Activated CD8-positive, alpha-beta T cell treated with anti-CD3 and anti-CD28 coated beads, Interleukin-2, amount 10 ng/mL, durations not matched to agents 7 days and 5 days (primary cell): ENCODE measurements at regions not wholly inside any gene's neighbourhood (a gene's known extent, or its start where the extent isn't known, plus 50 kb on each side); places are given as distances from the start of the nearest gene placed in this dataset.

Experiments used
- ATAC-seq: fragments of 150-1000 bp; cut with Tn5 transposase; one replicate; pipeline ENCODE4 v1.10.0; 2021; ENCODE audit warnings: moderate library complexity
- CTCF ChIA-PET: fragments of 350-600 bp; sonication (Branson Sonifier 250); formaldehyde crosslinking; loops from one replicate; lab custom pipeline; 2021; ENCODE audit warnings: antibody characterized with exemption; lab: Charles Lee
- POLR2A ChIA-PET: fragments of 350-600 bp; sonication (Branson Sonifier 250); formaldehyde crosslinking; loops from one replicate; lab custom pipeline; 2021; ENCODE audit warnings: antibody characterized with exemption; lab: Charles Lee
- DNase-seq: peaks from one replicate; pipeline ENCODE4 v3.0.0-alpha.2; 2020
- H3K27ac Mint-ChIP-seq: one replicate; pipeline ENCODE4 v1.8.0; 2021; ENCODE audit warnings: mild to moderate bottlenecking, mixed read lengths
- H3K27me3 Mint-ChIP-seq: one replicate; pipeline ENCODE4 v1.8.0; 2021; ENCODE audit warnings: low read depth, mixed read lengths
- H3K36me3 Mint-ChIP-seq: one replicate; pipeline ENCODE4 v1.8.0; 2021; ENCODE audit warnings: low read depth, mixed read lengths
- H3K4me1 Mint-ChIP-seq: one replicate; pipeline ENCODE4 v1.8.0; 2021; ENCODE audit warnings: low read depth, mixed read lengths
- H3K4me3 Mint-ChIP-seq: one replicate; pipeline ENCODE4 v1.8.0; 2021; ENCODE audit warnings: mild to moderate bottlenecking, mixed read lengths
- H3K9me3 Mint-ChIP-seq: one replicate; pipeline ENCODE4 v1.8.0; 2022; ENCODE audit warnings: mixed read lengths; ENCODE audit not compliant: insufficient read depth

- ATAC-seq (no peak), DNase-seq (no peak)
- Mint-ChIP-seq H3K27ac (no peak overlapping the region), H3K9me3 (no peaks in the 10 kb centered on the region), H3K27me3 (no peaks in the 10 kb centered on the region), H3K36me3 (no peaks in the 10 kb centered on the region), H3K4me1 (no peaks in the 10 kb centered on the region), H3K4me3 (no peak overlapping the region)
- POLR2A ChIA-PET: no interaction called here
- CTCF ChIA-PET: no interaction called here
Observed at GRCh38 chr3:26437678-26438077, 184.9 kb upstream of the LRRC3B start.

DNA sequence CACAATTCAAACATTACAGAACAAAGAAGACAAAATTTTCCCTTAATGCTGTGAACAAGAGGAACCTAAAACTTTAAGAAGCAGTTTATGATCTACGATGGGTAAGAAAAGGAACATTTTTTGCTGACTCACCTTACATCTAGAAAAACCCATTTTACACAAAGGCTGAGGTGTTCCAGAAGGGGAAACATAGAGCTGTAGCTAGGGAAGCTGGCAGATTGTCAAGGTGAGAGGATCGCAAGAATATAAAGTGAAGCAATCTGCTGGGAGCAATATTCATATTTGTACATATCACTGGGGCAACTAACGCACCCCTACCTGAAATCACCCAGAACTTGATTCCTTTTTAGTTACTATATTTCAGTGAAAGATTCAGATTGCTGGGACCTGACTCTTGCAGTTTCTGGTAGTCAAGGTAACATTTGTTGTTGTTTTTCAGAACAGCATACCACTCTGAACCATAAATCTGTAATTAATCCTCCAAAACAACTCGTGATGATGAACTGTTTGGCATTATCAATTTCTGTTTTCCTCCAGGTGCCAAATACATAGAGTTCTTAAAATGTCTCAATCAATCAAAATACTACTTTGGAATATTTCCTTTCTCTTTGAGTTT, 184.1 kb upstream of the LRRC3B start:
- Mint-ChIP-seq H3K27me3 (no peaks in the 10 kb centered on the region), H3K27ac (no peak overlapping the region), H3K36me3 (no peaks in the 10 kb centered on the region), H3K9me3 (no peaks in the 10 kb centered on the region), H3K4me3 (no peak overlapping the region), H3K4me1 (no peaks in the 10 kb centered on the region)
- ChIA-PET POLR2A (no interaction called here), CTCF (no interaction called here)
- no peak for DNase-seq
- ATAC-seq: no peak

DNA sequence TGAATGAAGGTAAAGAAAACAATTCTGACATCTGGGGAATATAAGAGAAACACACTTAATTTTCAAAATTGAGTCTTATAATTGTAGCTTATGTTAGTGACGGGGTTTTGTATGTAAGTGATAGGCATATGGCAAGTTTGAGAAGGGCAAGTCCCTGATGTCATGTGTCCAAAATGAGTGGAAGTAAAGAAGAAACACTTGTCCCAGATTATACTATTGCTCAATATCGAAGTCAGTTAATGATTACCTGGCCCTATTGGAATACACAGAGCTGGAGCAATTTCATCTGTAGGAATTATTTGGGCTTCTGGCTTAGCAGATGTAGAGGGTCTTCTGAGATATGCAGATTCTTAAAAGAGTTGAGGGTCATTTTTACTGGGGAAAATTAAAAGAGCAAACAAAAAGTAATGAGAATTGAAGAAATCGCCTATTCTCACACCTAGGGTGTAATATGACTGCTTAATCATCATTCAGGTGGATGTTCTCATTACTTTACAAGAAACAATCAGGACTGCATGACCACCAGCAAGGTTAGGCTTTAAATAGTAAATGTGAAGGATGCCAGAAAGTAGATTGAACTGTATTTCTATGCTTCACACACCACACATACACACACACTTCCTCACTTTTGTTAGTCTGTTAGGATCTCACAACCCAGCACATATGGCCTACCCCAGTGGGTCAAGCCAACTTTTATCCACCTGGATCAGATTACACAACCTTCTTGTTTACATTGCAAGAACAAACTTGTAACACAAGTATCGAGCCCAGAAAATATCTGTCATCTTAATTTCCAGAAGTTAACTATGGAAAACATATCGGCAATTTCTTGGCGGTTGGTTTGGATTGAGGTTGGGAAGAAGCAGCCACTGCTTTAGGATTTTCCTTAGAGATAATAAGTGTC, 183.3 kb upstream of the LRRC3B start:
- POLR2A ChIA-PET: no interaction called here
- no peaks in the 10 kb centered on the region for H3K9me3 Mint-ChIP-seq
- no peaks in the 10 kb centered on the region for H3K27me3 Mint-ChIP-seq
- no peaks in the 10 kb centered on the region for H3K36me3 Mint-ChIP-seq
- no peak overlapping the region for H3K27ac Mint-ChIP-seq
- H3K4me1 Mint-ChIP-seq: no peaks in the 10 kb centered on the region
- CTCF ChIA-PET: no interaction called here
- ATAC-seq (no peak), DNase-seq (no peak)
- H3K4me3 Mint-ChIP-seq: no peak overlapping the region

DNA sequence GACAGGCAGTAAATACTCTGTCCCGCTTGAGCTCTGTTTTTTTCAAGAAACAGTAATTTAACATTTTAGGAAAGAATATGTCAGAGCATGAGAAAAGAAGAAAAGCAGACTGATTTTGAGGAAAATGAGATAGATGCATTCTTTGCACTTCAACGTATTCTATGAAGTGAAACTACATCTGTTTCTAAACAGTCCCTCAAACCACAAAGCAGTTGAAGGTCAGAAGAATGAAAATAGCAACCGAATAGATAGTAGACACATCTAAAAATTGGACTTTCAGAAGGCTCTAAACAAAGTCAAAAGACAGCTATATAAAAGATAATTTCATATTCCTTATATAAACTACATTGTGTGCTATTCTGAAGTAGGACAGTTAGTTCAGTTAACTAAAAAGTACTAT, 172.6 kb upstream of the LRRC3B start:
- Mint-ChIP-seq H3K27me3 (no peaks in the 10 kb centered on the region), H3K9me3 (peaks cover 3% of the 10 kb centered on the region), H3K36me3 (no peaks in the 10 kb centered on the region), H3K4me3 (no peak overlapping the region), H3K4me1 (no peaks in the 10 kb centered on the region), H3K27ac (no peak overlapping the region)
- ChIA-PET CTCF (no interaction called here), POLR2A (no interaction called here)
- no peak for DNase-seq
- no peak for ATAC-seq

DNA sequence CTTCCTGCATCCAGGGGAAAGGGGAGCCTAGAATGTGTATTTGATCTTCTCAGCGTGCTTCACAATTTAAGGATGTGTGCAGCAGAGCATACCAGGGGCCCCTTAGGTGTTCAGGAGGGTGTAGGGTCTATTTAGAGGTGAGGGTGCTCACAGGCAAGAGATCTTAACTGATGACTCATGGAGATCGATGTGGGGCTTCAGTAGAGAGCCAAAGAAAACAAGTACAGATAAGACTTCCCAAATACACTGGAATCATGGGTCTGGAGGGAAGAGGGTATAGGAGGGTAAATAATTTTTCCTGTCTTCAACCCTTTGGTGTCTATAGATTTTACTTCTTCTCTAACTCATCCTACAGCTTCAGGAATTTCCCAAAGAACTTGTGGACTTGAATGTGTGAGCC, 170.2 kb upstream of the LRRC3B start:
- ATAC-seq: no peak
- DNase-seq: no peak
- ChIA-PET POLR2A (no interaction called here), CTCF (no interaction called here)
- no peak overlapping the region for H3K27ac Mint-ChIP-seq
- H3K9me3 Mint-ChIP-seq: peaks cover 3% of the 10 kb centered on the region
- H3K4me3 Mint-ChIP-seq: no peak overlapping the region
- no peaks in the 10 kb centered on the region for H3K4me1 Mint-ChIP-seq
- H3K27me3 Mint-ChIP-seq: no peaks in the 10 kb centered on the region
- no peaks in the 10 kb centered on the region for H3K36me3 Mint-ChIP-seq

GRCh38 chr3:26460985-26461384, 161.6 kb upstream of the LRRC3B start:
- DNase-seq (no peak), ATAC-seq (no peak)
- no peak overlapping the region for H3K4me3 Mint-ChIP-seq
- H3K9me3 Mint-ChIP-seq: no peaks in the 10 kb centered on the region
- no peaks in the 10 kb centered on the region for H3K27me3 Mint-ChIP-seq
- no peaks in the 10 kb centered on the region for H3K36me3 Mint-ChIP-seq
- H3K4me1 Mint-ChIP-seq: no peaks in the 10 kb centered on the region
- ChIA-PET CTCF (no interaction called here), POLR2A (no interaction called here)
- no peak overlapping the region for H3K27ac Mint-ChIP-seq

DNA sequence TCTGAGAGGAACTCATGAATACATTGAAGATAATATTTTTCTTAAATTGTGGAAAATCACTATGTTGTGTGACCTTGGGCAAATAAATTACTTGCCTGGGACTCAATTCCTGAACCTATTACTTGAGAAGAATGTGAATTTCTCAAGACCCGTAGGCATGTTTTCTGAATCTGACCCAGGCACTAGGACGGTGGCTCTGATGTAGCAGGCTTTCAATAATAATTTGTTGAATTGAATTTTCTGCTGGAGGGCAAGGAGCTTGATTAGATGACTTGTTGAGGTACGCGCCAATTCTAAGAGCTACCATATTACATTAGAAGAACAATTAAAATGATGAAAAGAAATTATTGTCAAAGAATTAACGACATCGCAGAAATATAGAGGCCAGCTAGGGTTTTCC, 150.2 kb upstream of the LRRC3B start:
- no peak overlapping the region for H3K27ac Mint-ChIP-seq
- ChIA-PET POLR2A (no interaction called here), CTCF (no interaction called here)
- no peak overlapping the region for H3K4me3 Mint-ChIP-seq
- no peaks in the 10 kb centered on the region for H3K4me1 Mint-ChIP-seq
- H3K36me3 Mint-ChIP-seq: no peaks in the 10 kb centered on the region
- H3K9me3 Mint-ChIP-seq: peaks cover 19% of the 10 kb centered on the region
- ATAC-seq: no peak
- DNase-seq: no peak
- no peaks in the 10 kb centered on the region for H3K27me3 Mint-ChIP-seq

GRCh38 chr3:26474706-26475105, 147.9 kb upstream of the LRRC3B start:
- ChIA-PET POLR2A (no interaction called here), CTCF (no interaction called here)
- no peaks in the 10 kb centered on the region for H3K36me3 Mint-ChIP-seq
- no peaks in the 10 kb centered on the region for H3K4me1 Mint-ChIP-seq
- ATAC-seq: no peak
- no peaks in the 10 kb centered on the region for H3K27me3 Mint-ChIP-seq
- no peak for DNase-seq
- peaks cover 16% of the 10 kb centered on the region for H3K9me3 Mint-ChIP-seq
- H3K27ac Mint-ChIP-seq: no peak overlapping the region
- H3K4me3 Mint-ChIP-seq: no peak overlapping the region

DNA sequence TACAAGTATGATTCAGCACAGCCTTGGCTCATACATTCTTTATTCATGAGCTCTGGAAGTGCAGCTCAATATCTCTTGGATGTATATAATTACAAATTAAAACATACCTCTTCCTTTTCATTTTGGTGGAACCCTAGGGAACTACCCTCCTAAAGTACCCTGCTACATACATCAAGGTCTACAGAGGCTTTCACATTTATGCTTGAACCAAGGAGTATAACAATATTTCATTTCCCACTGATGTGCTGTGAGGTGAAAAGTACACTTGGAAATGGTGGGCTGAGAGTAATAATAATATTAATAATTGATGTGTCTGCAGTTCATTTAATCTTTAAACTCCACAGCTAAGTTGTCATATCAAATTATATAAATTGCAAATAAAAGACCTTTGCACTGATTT, 142.2 kb upstream of the LRRC3B start:
- Mint-ChIP-seq H3K4me1 (no peaks in the 10 kb centered on the region), H3K36me3 (no peaks in the 10 kb centered on the region), H3K4me3 (no peak overlapping the region), H3K27ac (no peak overlapping the region), H3K27me3 (no peaks in the 10 kb centered on the region), H3K9me3 (peaks cover 4% of the 10 kb centered on the region)
- ATAC-seq: no peak
- no peak for DNase-seq
- CTCF ChIA-PET: no interaction called here
- POLR2A ChIA-PET: no interaction called here

- H3K4me1 Mint-ChIP-seq: no peaks in the 10 kb centered on the region
- POLR2A ChIA-PET: no interaction called here
- H3K27ac Mint-ChIP-seq: no peak overlapping the region
- H3K9me3 Mint-ChIP-seq: no peaks in the 10 kb centered on the region
- CTCF ChIA-PET: no interaction called here
- H3K4me3 Mint-ChIP-seq: no peak overlapping the region
- no peak for ATAC-seq
- H3K27me3 Mint-ChIP-seq: no peaks in the 10 kb centered on the region
- no peak for DNase-seq
- no peaks in the 10 kb centered on the region for H3K36me3 Mint-ChIP-seq
Observed at GRCh38 chr3:26484140-26484539, 138.4 kb upstream of the LRRC3B start.

DNA sequence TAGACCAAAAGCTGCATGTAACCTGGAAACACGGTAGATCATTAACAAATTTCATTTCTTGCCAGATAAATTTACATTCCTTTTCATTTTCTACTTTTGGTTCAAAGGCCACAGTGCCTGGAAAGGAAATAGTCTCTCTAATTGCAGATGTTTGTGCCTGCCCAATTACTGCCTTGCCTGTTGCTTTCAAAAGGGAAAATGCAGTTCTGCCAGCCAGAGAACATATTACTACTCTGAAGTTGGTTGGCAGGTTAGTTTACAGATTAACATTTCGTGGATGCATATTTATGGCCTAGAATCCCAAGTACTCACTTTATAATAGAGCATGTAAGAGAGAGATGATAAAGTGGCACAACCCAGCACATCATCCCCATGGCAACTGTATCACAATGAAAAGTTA, 124.3 kb upstream of the LRRC3B start:
- H3K36me3 Mint-ChIP-seq: no peaks in the 10 kb centered on the region
- no peak for DNase-seq
- no peak for ATAC-seq
- H3K9me3 Mint-ChIP-seq: peaks cover 5% of the 10 kb centered on the region
- no peak overlapping the region for H3K4me3 Mint-ChIP-seq
- no peaks in the 10 kb centered on the region for H3K27me3 Mint-ChIP-seq
- ChIA-PET POLR2A (no interaction called here), CTCF (no interaction called here)
- no peaks in the 10 kb centered on the region for H3K4me1 Mint-ChIP-seq
- no peak overlapping the region for H3K27ac Mint-ChIP-seq

GRCh38 chr3:26505399-26505798, 117.2 kb upstream of the LRRC3B start:
- no peak overlapping the region for H3K27ac Mint-ChIP-seq
- H3K4me3 Mint-ChIP-seq: no peak overlapping the region
- ChIA-PET CTCF (no interaction called here), POLR2A (no interaction called here)
- no peaks in the 10 kb centered on the region for H3K27me3 Mint-ChIP-seq
- H3K9me3 Mint-ChIP-seq: peaks cover 5% of the 10 kb centered on the region
- ATAC-seq: no peak
- no peaks in the 10 kb centered on the region for H3K36me3 Mint-ChIP-seq
- no peak for DNase-seq
- no peaks in the 10 kb centered on the region for H3K4me1 Mint-ChIP-seq
